Amniotic stem cell (primary cell): ENCODE measurements at regions not wholly inside any gene's neighbourhood (a gene's known extent, or its start where the extent isn't known, plus 50 kb on each side); places are given as distances from the start of the nearest gene placed in this dataset.
"Not testable (repeated sequence)": the region's sequence is repeated elsewhere in the genome, so short reads cannot be mapped to it uniquely, and the experiment has no call there.

ENCODE experiments used
- DNase-seq: peaks from one replicate; lab custom pipeline; 2025; lab: John Stamatoyannopoulos, UW

DNA sequence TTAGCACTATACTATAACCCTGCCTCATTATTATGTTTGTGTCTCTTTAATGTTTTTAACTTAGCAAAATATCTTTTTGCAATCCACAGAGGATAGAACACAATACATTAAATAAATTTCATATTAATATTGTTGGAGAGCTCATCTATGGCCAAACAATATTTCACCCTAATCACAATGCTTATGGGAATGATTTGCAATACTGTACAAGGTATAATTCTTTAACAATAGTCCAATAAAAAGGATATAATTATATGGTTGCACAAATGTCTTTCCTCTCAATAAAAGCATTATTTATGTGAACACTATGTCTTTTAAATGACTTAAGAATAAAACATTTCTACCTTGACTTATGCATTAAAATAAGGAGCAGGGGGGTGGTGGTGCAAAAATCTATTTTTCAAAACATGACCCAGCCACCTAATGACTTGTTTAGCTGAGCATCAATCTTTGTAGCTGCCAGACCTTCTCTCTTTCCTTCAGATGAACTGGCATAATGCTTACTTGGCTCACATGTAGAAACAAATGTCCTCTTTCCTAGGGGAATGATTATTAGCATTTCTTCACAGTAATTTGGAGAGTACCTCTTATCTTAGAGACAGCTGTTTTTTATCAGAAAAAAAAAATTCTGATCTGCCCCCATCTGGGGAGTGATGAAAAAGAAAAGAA, 1933.6 kb upstream of the LRRTM1 start:
- no peak for DNase-seq

DNA sequence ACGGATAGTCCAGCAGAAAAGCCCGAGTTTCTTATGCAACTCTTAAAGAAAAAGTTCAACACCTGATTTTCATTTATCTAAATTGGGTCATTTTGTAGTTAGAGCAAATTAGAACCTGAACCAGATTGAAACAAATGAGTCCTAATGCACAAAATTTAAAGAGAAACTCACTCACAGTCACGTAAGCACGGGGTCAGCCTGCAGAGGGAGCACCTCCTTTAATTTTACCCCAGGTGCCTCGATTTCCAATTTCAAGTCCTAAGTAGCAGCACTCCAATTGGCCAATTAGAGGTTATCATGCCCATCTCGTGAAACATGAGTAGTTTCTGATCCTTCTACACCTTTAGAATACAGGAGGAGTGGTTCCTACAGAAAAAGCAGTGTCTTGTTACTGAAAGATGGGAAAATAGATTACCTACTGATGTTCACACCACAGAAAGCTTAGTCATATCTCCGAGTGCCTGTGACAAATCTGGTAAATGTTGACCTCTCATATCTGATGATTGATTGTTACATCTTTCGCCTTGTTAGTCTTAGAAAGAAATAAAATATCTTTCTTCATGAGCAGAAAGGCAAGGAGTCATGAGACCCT, 1929.8 kb upstream of the LRRTM1 start:
- DNase-seq: no peak

DNA sequence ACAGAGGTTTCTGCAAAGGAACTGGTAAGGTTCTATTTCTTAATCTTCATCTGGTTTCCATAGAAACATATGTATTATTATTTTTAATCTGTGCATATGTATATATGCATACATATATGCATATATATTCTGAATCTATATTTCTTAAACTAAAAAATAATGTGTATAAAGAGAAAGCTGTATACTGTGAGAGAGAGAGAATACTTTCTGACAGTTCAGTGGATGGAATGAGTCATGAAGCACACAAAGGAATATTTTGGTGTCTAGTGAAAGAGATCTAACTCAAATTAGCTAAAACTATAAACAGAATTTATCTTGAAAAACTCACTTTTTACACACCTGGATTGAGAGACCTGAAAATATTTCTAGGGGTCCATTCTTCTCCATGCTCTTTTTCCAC, 1929.3 kb upstream of the LRRTM1 start:
- DNase-seq: no peak

DNA sequence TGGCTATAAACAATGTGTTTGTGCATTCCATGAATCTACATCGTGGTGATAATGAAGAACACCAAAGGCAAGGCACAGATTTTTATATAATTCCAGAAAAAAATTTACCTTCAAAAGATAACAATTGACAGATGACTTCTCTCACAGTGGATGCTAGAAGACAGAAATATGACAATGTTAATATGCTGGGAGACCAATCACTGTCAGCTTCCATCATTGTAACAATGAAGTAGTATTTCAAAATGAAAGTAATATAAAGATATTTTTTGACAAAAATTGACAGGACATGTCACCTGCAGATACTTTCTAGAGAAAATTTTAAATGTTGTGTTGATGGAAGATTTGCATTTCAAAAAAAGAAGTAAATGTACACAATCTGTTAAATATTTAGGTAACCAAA, 1925.9 kb upstream of the LRRTM1 start:
- no peak for DNase-seq

- DNase-seq: no peak
These were observed 1921.9 kb upstream of the LRRTM1 start for GRCh38 chr2:82226441-82226840.

GRCh38 chr2:82224301-82224940, 1919.9 kb upstream of the LRRTM1 start:
- DNase-seq: no peak

GRCh38 chr2:82215212-82215611, 1910.7 kb upstream of the LRRTM1 start:
- DNase-seq: no peak

- no peak for DNase-seq
These were observed 1894.9 kb upstream of the LRRTM1 start for GRCh38 chr2:82199493-82199852.

DNA sequence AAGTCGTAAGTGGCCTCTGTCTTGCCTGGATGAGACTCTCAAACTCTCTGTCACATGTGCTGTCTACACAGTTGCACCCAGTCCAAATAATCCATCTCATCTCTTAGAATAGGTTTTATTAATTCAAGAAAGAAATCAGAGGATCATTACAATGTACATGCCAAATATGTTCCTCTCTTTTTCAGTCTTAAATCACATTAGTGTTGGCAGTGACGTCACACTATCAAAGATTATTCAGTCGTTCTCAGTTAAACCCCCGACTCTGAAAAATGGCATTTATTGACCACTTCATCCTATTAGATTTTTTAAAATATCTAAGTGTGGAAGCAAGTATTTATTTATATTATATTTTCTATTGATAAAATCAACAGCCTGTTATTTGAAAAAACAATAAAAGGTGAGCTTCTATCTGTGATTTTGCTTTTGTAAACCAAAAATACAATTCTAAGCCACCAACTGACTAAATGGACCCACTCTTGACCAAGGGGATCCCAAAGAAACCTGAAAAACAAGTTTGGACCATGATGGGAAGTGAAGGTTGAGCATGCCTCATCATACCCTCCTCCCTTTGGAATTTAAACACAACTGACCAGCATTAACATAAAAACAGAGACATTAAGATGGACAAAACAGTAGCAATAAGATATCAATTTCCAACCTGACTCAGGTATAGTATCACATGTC, 1894.4 kb upstream of the LRRTM1 start:
- no peak for DNase-seq

- no peak for DNase-seq
These were observed 1877.7 kb upstream of the LRRTM1 start for GRCh38 chr2:82182270-82182669.

- not testable (repeated sequence) for DNase-seq
These were observed 1870.7 kb upstream of the LRRTM1 start for GRCh38 chr2:82175210-82175609.

- DNase-seq: no peak
These were observed 1867.9 kb upstream of the LRRTM1 start for GRCh38 chr2:82172483-82172882.

DNA sequence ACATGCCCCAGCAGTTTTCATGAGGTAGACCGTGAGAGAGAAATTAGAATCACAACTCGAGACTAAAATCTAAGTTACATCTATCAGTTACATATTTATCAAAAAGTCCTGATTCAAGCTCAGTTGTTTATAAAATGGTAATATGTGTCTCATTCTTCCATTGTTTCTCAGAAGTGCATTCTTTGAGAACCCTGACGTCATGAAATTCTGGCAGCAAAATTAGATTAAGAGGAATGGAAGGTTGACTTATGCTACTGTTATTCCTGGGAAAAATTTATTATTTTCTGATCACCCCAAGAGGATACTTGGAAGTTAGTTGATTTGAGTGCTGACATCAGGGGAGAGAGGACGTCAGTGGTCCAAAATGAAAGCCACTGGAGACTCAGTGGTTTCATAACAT, 1864.8 kb upstream of the LRRTM1 start:
- no peak for DNase-seq

DNA sequence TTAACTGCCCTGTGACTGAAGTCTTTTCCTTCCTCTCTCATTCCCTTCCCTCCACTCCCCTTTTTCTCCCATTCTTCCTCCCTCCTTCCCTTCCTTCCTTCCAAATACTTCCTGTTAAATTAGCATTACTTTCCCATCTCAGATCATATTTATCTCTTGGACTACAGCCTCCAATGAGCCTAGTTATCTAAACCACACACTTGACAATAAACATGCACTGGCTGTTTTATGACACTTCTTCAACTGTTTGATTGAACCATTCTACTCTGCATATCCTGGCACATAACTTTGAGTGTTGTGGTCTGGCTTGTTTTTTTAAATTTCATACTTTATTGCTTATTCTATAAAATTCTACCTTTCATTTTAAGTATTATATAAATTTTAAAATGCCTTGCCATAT, 1860.8 kb upstream of the LRRTM1 start:
- no peak for DNase-seq

GRCh38 chr2:82158150-82158549, 1853.6 kb upstream of the LRRTM1 start:
- no peak for DNase-seq

DNA sequence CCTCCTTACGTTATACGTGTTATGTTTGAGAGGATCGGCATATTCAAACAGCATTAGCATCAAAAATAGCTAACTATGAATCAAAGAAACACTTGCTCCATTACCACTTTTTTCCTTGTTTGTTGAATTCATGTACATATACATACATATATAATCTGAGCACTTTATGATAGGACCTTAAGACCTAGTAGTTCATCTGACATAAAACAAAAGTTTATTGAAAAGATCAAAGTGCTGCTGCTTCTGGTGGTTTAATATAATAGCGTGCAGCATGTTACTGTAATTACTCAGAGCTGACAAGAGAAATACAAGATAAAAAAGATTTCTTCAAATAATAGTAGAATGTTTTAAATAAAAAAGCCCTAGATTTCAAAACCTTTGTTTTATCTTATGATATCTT, 1850.9 kb upstream of the LRRTM1 start:
- no peak for DNase-seq

- no peak for DNase-seq
These were observed 1838.8 kb upstream of the LRRTM1 start for GRCh38 chr2:82143343-82143742.

DNA sequence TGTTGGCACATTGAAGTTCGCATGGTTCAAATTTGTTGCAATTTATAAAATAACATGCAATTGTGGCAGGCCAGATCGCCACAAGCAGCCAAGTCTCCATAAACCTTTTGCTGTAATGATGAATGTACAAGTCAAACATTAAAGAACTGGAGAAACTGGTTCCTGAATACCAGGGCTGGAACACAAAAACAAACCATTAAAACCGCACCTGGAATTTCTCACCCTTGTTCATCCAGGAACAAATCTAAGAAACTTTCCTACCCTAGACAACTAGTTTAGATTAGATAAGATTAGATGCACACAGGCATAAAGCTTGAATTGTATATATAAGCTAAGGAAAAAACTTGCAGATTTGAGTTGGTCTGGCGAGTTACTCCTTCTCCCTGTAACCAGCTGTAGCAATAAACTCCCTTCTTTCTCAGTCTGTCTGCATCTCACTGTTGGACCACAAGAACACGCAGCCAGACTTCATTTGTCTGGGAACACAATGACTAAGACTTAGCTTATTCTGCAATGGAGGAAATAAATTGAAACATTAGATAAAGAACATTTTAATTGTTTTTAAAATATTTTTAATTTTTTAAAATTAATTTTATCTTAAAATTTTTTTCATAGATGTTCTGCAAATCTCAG, 1835.5 kb upstream of the LRRTM1 start:
- DNase-seq: no peak

GRCh38 chr2:82137441-82137840, 1832.9 kb upstream of the LRRTM1 start:
- DNase-seq: no peak

- no peak for DNase-seq
These were observed 1823.5 kb upstream of the LRRTM1 start for GRCh38 chr2:82128051-82128450.

GRCh38 chr2:82124629-82125028, 1820.1 kb upstream of the LRRTM1 start:
- DNase-seq: no peak

DNA sequence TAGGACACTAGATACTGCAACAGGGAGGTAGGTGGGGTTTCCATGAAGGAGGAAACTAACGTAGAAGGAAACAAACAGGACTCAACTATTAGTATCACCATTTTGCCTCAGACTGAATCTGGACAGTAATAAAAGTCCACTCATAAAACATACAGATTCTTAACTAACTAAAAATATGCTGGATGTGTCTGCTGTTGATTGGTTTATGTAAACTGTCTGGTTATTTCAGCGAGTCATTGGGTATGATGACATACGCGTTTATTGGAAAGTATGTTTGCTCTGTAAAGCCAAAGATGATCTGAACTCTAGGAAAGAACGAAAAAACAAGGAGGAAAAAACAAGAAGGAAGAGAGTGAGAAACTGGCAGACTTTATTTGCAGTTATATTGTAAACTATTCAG, 1816.1 kb upstream of the LRRTM1 start:
- DNase-seq: no peak

GRCh38 chr2:82120115-82120514, 1815.6 kb upstream of the LRRTM1 start:
- no peak for DNase-seq
